GM10266 (cell line): ENCODE measurements at regions not wholly inside any gene's neighbourhood (a gene's known extent, or its start where the extent isn't known, plus 50 kb on each side); places are given as distances from the start of the nearest gene placed in this dataset.

Experiments used
- DNase-seq: peaks from one replicate; pipeline ENCODE4 v3.0.0; 2012; ENCODE audit errors: extremely low spot score
- TF ChIP-seq, protein P1 (sequence below): IDR thresholded peaks from 2 replicates; pipeline ENCODE4 v1.5.1; 2012; ENCODE audit warnings: mild to moderate bottlenecking, low read depth; ENCODE audit not compliant: control insufficient read depth, insufficient read depth; ENCODE audit errors: missing control alignments

DNA sequence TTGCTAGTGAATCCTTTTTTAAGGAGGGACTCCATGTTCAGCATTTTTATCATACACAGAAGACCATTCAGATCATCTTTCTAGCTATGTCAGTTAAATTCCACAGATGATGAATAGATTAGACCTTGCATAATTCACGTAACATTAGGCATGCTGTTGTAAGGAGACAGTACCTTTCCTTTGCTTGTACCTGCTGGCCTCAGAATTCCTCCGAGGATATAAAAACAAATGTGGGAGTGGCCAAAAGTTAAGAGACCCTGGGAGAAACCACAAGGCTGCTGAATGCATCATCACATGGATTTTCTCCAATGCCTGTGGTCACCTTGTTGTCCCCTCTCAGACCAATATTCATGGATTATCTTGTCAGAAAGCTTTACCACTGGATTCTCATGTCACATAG is 201.4 kb downstream of the MAGEB17 start:
- no peak for DNase-seq
- TF ChIP-seq, protein P1, sequence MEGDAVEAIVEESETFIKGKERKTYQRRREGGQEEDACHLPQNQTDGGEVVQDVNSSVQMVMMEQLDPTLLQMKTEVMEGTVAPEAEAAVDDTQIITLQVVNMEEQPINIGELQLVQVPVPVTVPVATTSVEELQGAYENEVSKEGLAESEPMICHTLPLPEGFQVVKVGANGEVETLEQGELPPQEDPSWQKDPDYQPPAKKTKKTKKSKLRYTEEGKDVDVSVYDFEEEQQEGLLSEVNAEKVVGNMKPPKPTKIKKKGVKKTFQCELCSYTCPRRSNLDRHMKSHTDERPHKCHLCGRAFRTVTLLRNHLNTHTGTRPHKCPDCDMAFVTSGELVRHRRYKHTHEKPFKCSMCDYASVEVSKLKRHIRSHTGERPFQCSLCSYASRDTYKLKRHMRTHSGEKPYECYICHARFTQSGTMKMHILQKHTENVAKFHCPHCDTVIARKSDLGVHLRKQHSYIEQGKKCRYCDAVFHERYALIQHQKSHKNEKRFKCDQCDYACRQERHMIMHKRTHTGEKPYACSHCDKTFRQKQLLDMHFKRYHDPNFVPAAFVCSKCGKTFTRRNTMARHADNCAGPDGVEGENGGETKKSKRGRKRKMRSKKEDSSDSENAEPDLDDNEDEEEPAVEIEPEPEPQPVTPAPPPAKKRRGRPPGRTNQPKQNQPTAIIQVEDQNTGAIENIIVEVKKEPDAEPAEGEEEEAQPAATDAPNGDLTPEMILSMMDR = no peak

DNA sequence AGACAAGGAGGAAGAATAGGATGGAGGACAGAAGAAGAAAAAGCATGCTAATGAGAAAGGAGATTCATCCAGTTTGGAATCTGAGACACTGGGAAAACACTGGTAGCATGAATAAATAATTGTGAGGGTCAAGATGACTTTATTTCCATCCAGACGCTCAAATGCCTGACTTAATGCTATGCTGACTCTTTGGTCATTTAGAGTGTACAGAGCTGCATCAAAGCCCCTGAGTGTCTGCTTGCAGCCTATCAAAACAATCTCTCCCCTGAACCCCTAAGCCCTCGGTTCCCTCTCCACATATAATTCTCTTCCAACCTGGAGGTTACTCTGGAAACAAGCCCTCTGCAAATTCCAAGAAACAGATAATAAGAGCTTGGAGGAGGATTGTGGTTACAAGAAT is 208.8 kb downstream of the MAGEB17 start:
- TF ChIP-seq, protein P1 = no peak
- DNase-seq = no peak

DNA sequence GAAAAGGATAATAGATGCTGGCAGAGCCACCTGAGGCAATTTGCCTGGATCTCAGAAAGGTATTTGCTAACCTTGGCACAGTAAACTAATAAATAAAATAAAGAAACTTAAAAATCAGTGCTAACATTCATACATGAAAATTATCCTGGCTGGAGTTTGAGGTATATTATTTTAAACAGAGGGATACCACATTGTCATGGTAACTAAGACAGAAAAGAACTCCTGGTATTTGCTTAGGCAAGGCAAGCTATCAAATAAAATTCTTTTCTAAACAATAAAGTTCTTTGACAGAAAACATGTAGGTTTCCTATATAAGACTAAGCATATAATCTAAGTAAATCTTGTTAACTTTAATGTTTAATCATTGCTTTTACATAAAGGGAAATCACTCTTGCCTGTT is 218.8 kb downstream of the MAGEB17 start:
- TF ChIP-seq, protein P1 = no peak
- no peak for DNase-seq

DNA sequence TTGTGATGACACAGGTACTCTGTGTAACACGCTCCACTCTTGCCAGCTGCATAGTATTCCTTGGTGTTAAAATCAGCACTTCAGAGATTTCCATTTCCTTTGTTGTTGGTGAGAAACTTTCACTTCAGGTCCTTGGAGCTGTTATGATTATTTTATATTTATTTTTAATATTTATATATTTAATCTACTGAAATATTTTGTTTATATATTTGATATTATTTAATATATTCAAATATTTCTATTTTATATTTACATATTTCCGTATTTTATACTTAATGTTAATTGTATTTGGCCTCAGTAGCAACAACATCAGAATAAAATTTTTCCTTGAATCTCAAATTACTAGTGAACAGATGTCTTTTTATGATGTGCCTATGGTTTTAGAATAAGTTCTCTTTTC is 225.3 kb downstream of the MAGEB17 start:
- TF ChIP-seq, protein P1 = no peak
- no peak for DNase-seq

DNA sequence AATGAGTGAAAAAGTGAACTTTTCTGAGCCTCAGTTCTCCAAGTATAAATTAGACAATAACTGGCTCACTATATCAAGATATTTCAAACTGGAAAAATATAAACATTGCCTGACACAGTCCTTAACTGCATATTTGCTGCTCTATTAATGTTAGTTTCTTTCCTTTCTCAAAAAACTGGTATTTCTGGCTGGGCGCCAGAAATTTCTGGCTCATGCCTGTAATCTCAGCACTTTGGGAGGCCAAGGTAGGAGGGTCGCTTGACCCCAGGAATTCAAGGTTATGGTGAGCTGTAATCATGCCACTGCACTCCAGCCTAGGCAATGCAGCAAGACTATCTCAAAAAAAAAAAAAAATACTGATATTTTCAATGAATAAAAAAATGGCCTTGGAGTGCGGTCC is 227.0 kb downstream of the MAGEB17 start:
- TF ChIP-seq, protein P1 = no peak
- no peak for DNase-seq

DNA sequence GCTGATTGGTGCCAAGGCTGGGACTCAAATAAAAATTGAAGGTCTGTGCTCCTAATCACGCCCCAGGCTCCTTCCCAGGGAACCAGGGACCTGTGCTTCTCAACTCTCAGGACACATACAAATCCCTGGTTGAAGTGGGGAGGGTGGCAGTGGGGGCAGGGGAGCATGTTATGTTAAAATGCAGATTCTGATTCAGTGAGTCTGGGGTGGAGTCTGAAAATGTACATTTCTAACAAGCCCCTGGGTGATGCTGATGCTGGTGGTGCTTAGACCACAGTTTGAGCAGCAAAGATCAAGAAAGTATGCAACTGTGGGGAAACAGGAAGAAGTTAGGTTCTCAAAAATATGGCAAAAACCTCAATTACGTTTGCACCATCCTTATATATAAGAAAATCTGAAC is 236.5 kb downstream of the MAGEB17 start:
- TF ChIP-seq, protein P1 = no peak
- no peak for DNase-seq

DNA sequence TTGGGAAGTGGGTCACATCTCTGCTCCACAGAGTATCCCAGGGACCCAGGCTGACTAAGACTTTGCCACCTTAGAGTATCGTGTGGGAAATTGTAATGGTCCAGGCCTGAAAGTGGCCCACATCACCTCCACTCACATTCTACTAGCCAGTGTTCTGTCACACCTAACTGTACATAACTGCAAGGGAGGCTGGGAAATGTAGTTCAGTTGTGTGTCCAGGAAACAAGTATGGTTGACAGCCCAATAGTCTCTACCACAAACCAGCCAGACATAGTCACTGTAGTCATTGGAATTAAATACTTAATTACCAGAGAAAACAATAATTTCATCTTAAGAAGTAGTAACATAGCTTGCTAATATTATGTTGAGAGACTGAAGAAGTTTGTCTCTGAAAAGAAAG is 233.4 kb upstream of the S100G start:
- TF ChIP-seq, protein P1 = no peak
- no peak for DNase-seq
